Activated CD4-positive, alpha-beta T cell treated with anti-CD3 and anti-CD28 coated beads, Interleukin-2, amount 50 U/mL, for 1 hour (primary cell): ENCODE measurements at regions not wholly inside any gene's neighbourhood (a gene's known extent, or its start where the extent isn't known, plus 50 kb on each side); places are given as distances from the start of the nearest gene placed in this dataset.
"Not testable (repeated sequence)": the region's sequence is repeated elsewhere in the genome, so short reads cannot be mapped to it uniquely, and the experiment has no call there.

Experiments
- DNase-seq: peaks from one replicate; pipeline ENCODE4 v3.0.0-alpha.2; 2020

DNA sequence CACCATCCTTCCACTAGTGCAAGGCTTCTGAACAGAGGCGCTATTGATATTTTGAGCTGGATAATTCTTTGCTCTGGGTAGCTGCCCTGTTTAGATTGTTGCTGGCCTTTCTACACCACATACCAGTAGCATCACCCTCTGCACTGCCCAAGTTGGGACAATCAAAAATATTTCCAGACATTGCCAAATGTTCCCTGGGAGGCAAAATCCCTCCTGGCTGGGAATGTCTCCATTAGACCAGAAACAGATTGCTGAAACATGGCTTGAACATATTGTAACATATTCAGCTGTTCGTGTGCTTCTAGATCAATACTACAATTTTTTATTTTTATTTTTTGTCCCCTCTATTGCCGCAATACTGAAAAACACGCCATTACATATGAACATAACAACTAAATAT lies 174.6 kb downstream of the ABCA8 start:
- DNase-seq: no peak

GRCh38 chr17:68778726-68779125 lies 176.5 kb downstream of the ABCA8 start:
- DNase-seq: no peak

GRCh38 chr17:68777856-68778694 lies 176.9 kb upstream of the FAM20A start:
- DNase-seq: no peak

DNA sequence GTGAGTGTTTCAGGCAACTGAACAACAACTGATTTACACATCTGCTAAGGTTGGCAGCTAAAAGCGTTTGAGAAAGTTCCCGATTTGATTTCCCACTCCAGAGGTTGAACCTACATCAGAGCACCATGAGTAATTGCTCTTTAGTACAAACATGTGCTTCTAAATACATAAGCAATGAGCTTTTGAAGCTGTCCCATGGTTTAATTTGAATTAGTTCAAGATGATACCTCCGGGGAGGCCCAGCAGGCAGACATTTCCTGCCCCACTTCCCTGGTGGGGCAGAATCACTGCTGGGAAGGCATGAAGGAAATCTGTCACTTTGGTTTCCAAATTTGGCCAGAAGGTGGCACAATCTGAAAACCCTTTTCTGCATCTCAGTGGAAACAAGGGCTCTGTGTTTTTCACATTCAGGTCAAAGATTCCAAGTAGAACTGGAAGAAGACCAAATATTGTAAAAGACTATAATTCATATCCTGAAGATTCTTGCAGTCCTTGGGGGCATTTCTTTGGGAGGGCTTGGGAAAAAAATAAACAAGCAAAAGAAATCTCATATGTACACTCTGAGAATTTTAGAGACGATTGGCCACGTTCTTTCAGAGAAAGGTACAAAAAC lies 176.2 kb upstream of the FAM20A start:
- peak; percentile 22 for DNase-seq

GRCh38 chr17:68776451-68776850 lies 175.3 kb upstream of the FAM20A start:
- DNase-seq: no peak

GRCh38 chr17:68775969-68776368 lies 174.8 kb upstream of the FAM20A start:
- DNase-seq: no peak

DNA sequence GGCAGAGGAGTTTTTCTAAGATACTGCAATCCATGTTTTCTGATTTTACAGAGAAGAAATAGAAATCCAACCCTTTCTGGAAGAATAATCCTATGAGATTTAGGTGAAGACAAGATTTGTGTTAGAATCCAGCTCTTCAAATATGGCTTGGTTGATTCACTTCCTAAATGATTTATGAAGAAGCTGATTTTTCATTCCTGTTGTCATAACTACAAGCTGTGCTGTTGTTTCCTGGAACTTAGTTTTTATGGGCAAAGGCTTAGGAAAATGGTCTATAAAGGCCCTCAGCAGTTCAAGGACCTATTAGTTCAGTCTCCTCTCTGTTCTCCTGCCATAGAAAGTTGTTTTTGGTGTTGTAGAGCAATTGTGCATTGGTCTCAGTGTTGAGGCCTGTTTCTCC lies 174.2 kb upstream of the FAM20A start:
- no peak for DNase-seq

GRCh38 chr17:68771867-68772515 lies 170.8 kb upstream of the FAM20A start:
- no peak for DNase-seq

- no peak for DNase-seq
These were observed 167.6 kb upstream of the FAM20A start for GRCh38 chr17:68768804-68769203.

GRCh38 chr17:68766640-68767039 lies 165.5 kb upstream of the FAM20A start:
- no peak for DNase-seq

- no peak for DNase-seq
These were observed 162.4 kb upstream of the FAM20A start for GRCh38 chr17:68763562-68763961.

DNA sequence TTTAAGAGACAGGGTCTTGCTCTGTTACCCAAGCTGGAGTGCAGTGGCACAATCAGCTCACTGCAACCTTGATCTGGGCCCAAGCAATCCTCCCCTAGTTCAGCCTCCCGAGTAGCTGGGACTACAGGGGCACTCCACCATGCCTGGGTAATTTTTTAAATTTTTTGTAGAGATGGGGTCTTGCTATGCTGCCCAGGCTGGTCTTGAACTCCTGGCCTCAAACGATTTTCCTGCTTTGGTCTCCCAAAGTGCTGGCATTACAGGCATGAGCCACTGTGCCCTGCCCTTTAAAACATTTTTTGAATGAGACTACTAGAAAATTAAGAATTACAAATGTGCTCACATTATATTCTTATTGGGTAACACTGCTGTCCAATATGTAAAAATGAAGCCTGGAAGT lies 161.7 kb upstream of the FAM20A start:
- no peak for DNase-seq

GRCh38 chr17:68760141-68760475 lies 158.9 kb upstream of the FAM20A start:
- DNase-seq: no peak

DNA sequence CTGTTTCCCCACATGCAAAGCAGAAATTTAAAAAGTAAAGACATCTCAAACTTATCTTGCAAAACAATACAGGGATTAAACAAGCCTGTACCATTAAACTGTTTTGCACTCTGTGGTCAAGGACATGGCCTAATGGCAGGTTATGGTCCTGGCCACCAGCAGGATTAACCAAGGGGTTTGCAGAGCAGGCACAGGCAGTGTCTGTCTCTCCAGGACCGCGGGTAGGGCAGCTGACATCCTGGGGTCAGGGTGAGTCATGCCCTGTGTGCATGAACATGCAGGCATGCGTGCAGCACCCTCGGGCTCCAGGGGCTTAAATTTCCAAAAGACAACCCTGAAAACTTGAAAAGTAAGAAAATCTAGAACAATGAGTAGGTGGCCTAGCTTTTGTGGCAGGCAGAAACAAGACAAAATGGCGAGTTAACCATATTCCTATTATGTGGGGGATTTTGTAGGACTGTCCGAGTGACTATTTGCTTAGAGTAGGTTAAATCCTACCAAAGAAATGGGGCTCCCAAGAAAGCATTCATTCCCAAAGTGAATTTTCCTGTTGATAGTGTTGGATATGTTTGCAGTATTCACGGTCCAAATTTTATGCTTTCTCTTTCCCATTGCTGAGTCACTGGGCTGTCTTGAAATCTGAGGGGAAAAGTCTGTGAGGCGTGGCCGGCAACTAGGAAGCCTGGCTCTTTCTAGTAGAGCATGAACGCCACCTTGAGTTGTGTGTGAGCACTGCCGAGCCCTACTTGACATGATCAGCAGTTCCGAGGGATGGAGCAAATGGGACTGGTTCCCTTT lies 158.4 kb upstream of the FAM20A start:
- peak; percentile 10 for DNase-seq

DNA sequence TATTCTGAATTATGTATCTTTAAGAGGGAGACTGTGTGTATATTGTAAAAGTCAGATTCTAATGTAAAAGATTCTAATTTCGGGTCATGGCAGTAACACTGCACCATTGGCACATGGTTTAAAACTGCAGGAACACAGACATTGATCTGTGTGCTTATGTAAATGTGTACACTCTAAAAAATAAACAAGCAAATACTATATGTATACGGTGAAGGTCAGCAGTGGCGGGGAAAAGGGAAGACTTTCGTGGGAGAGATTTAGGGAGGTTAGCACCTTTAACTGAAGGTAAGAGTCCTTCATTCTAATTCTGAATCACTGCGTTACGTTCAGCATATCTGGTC lies 157.8 kb upstream of the FAM20A start:
- DNase-seq: no peak

DNA sequence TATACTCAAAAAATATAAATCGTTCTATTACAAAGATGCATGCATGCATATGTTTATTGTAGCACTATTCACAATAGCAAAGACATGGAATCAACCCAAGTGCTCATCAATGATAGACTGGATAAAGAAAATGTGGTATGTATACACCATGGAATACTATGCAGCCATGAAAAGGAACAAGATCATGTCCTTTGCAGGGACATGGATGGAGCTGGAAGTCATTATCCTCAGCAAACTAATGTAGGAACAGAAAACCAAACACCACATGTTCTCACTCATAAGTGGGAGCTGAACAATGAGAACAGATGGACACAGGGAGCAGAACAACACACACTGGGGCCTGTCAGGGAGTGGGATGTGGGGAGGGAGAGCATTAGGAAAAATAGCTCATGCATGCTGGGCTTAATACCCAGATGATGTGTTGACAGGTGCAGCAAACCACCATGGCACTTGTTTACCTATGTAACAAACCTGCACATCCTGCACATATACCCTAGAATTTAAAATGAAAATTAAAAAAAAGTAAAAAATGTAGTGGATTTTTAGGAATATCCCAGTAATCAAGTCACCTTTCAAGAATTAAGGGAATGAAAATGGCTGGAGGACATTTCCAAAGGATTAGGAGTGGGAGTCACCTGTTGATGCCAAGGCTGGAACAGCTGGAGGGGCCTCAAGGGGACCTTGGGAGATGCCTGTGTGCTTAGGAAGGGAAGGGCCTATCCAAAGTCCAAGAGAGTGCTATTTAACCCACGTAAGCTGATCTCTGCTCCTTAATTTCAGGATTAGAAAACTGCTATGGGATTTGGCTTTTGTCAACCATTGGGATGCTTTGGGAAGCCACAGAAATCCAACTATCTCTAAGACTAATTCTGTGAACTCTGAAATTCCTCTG lies 156.9 kb upstream of the FAM20A start:
- DNase-seq: not testable (repeated sequence)

DNA sequence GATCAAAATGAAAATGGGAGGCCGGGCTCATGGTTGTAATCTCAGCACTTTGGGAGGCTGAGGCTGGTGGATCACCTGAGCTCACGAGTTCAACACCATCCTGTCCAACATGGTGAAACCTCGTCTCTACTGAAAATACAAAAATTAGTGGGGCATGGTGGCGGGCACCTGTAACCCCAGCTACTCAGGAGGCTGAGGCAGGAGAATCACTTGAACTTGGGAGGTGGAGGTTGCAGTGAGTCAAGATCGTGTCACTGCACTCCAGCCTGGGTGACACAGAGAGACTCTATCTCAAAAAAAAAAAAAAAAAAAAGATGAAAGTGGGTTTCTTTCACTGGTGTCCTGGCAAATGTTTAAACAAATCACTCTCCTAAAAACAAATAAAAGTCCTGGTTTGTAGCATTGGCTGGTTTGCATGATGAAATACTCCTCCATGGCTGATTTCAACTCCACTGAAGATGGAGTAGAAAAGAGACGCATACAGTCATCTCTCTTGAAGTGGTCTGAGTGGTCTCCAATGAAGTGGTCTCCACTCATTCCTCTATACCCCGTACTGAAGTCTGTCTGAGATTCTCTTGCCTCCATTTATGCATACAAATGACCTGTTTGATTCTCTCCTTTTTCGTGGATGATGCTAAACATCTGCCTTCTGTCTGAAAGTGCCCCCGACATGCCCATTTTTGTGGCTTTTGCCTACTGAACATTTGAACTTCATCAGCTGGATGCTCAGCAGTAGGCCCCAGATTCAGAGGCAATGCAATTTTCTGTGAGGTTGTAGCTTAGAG lies 153.0 kb upstream of the FAM20A start:
- no peak for DNase-seq

GRCh38 chr17:68750208-68750562 lies 149.0 kb upstream of the FAM20A start:
- DNase-seq: no peak

GRCh38 chr17:68749349-68750207 lies 148.4 kb upstream of the FAM20A start:
- DNase-seq: no peak

GRCh38 chr17:68748381-68748780 lies 147.2 kb upstream of the FAM20A start:
- DNase-seq: no peak
